ENCODE measurements at regions not wholly inside any gene's neighbourhood (a gene's known extent, or its start where the extent isn't known, plus 50 kb on each side); places are given as distances from the start of the nearest gene placed in this dataset.

DNA sequence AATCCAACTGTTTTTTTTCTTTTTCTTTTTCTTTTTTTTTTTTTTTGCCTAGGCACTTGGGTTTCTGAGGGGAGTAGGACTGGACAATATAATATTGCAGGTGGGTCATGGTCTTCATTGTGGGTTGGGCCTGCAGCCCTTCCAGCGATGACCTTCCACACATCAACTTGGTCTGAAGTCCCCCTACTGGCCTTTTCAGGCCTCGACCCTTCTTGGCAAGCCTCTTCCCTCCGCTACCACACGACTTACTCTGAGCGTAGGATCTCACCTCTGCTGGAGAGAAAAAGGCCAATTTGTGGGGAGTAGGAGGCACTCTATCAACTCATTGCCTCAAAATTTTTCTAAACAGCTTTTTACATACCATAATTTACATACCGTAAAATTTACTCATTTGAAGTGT lies 51.1 kb upstream of the GRIK3 start:
- no peaks in the 10 kb centered on the region for H3K9me3 ChIP-seq (ENCODE audit: control insufficient read depth, insufficient read depth, low read depth, low read length)
- H3K27me3 ChIP-seq (ENCODE audit: control insufficient read depth, insufficient read depth, low read length) = no peaks in the 10 kb centered on the region
- H3K4me1 ChIP-seq (ENCODE audit: control insufficient read depth, extremely low read depth, insufficient read depth, low read length) = no peaks in the 10 kb centered on the region
- H3K9ac ChIP-seq (ENCODE audit: insufficient read depth, low read length) = no peak overlapping the region
- H3K4me2 ChIP-seq (ENCODE audit: extremely low read depth, insufficient read depth, low read length) = no peak overlapping the region
- no peaks in the 10 kb centered on the region for H3K36me3 ChIP-seq (ENCODE audit: control insufficient read depth, insufficient read depth, low read length)
- no peak for TF ChIP-seq EZH2 (IDR thresholded peaks at IDR 0.05; ENCODE audit: low read length, missing control alignments)
- TF ChIP-seq, protein P1, sequence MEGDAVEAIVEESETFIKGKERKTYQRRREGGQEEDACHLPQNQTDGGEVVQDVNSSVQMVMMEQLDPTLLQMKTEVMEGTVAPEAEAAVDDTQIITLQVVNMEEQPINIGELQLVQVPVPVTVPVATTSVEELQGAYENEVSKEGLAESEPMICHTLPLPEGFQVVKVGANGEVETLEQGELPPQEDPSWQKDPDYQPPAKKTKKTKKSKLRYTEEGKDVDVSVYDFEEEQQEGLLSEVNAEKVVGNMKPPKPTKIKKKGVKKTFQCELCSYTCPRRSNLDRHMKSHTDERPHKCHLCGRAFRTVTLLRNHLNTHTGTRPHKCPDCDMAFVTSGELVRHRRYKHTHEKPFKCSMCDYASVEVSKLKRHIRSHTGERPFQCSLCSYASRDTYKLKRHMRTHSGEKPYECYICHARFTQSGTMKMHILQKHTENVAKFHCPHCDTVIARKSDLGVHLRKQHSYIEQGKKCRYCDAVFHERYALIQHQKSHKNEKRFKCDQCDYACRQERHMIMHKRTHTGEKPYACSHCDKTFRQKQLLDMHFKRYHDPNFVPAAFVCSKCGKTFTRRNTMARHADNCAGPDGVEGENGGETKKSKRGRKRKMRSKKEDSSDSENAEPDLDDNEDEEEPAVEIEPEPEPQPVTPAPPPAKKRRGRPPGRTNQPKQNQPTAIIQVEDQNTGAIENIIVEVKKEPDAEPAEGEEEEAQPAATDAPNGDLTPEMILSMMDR (conservative IDR thresholded peaks at IDR 0.05 in 1 of 2, IDR thresholded peaks at IDR 0.05 in 1 of 2; ENCODE audit: low read depth in 1 of 2, low read length in 2 of 2) = no peak
- no peak overlapping the region for H3K27ac ChIP-seq (ENCODE audit: insufficient read depth, low read length)
- no peak overlapping the region for H2AFZ ChIP-seq (ENCODE audit: low read length)
- no peak for DNase-seq (ENCODE audit: low read depth in 2 of 2)
- H3K79me2 ChIP-seq (ENCODE audit: control insufficient read depth, insufficient read depth, low read length) = no peaks in the 10 kb centered on the region
- H4K20me1 ChIP-seq (ENCODE audit: control insufficient read depth, extremely low read depth, insufficient read depth, low read length) = no peaks in the 10 kb centered on the region
- no peak overlapping the region for H3K4me3 ChIP-seq (replicated peaks in 1 of 4; ENCODE audit: control extremely low read depth in 1 of 4, insufficient read depth in 1 of 4, low read depth in 3 of 4, low read length in 4 of 4)

DNA sequence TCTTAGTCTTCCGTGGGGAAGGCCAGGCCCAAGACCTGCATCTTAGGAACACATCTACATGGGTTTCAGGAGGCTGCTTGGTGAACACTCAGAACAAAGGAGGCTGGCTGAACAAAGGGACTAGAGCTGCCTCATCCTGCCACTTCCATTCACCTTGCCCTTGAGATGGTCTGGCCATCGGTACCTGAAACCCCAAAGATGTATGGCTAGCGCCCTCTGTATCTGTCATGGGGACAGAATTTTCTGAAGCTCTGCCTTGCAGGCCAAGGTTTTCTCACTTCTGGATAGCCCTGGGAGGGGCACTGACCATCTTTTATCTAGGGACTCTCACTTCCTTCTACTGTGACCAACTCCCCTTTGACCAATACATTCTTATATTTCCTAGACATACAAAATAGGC lies 55.4 kb upstream of the GRIK3 start:
- H2AFZ ChIP-seq (ENCODE audit: low read length) = no peak overlapping the region
- no peaks in the 10 kb centered on the region for H4K20me1 ChIP-seq (ENCODE audit: control insufficient read depth, extremely low read depth, insufficient read depth, low read length)
- no peak overlapping the region for H3K4me2 ChIP-seq (ENCODE audit: extremely low read depth, insufficient read depth, low read length)
- H3K4me3 ChIP-seq (replicated peaks in 1 of 4; ENCODE audit: control extremely low read depth in 1 of 4, insufficient read depth in 1 of 4, low read depth in 3 of 4, low read length in 4 of 4) = no peak overlapping the region
- no peak for TF ChIP-seq EZH2 (IDR thresholded peaks at IDR 0.05; ENCODE audit: low read length, missing control alignments)
- TF ChIP-seq, protein P1 (conservative IDR thresholded peaks at IDR 0.05 in 1 of 2, IDR thresholded peaks at IDR 0.05 in 1 of 2; ENCODE audit: low read depth in 1 of 2, low read length in 2 of 2) = no peak
- no peaks in the 10 kb centered on the region for H3K79me2 ChIP-seq (ENCODE audit: control insufficient read depth, insufficient read depth, low read length)
- no peaks in the 10 kb centered on the region for H3K9me3 ChIP-seq (ENCODE audit: control insufficient read depth, insufficient read depth, low read depth, low read length)
- no peaks in the 10 kb centered on the region for H3K27me3 ChIP-seq (ENCODE audit: control insufficient read depth, insufficient read depth, low read length)
- H3K4me1 ChIP-seq (ENCODE audit: control insufficient read depth, extremely low read depth, insufficient read depth, low read length) = no peaks in the 10 kb centered on the region
- no peak for DNase-seq (ENCODE audit: low read depth in 2 of 2)
- H3K9ac ChIP-seq (ENCODE audit: insufficient read depth, low read length) = no peak overlapping the region
- H3K27ac ChIP-seq (ENCODE audit: insufficient read depth, low read length) = no peak overlapping the region
- H3K36me3 ChIP-seq (ENCODE audit: control insufficient read depth, insufficient read depth, low read length) = no peaks in the 10 kb centered on the region

DNA sequence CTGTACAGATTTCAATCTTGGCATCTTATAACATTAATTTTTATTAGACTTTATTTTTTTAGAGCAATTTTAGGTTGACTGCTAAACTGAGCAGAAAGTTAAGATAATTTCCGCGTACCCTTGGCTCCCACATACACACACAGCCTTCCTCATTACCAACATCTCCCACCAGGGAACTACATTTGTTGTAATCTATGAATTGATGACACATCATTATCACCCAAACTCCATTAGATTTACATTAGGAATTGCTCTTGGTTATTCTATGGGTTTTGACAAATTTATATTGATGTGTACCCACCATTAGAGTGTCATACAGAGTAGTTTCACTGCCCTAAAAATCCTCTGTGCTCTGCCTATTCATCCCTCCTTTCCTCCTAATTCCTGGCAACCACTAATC lies 56.4 kb upstream of the GRIK3 start:
- no peaks in the 10 kb centered on the region for H3K36me3 ChIP-seq (ENCODE audit: control insufficient read depth, insufficient read depth, low read length)

More for the DNA sequence above, 56.4 kb upstream of the GRIK3 start:
- Histone ChIP-seq H3K79me2 (ENCODE audit: control insufficient read depth, insufficient read depth, low read length) (no peaks in the 10 kb centered on the region), H4K20me1 (ENCODE audit: control insufficient read depth, extremely low read depth, insufficient read depth, low read length) (no peaks in the 10 kb centered on the region), H3K27me3 (ENCODE audit: control insufficient read depth, insufficient read depth, low read length) (no peaks in the 10 kb centered on the region), H3K9ac (ENCODE audit: insufficient read depth, low read length) (no peak overlapping the region), H3K9me3 (ENCODE audit: control insufficient read depth, insufficient read depth, low read depth, low read length) (no peaks in the 10 kb centered on the region), H3K4me2 (ENCODE audit: extremely low read depth, insufficient read depth, low read length) (no peak overlapping the region), H3K27ac (ENCODE audit: insufficient read depth, low read length) (no peak overlapping the region), H2AFZ (ENCODE audit: low read length) (no peak overlapping the region), H3K4me3 (replicated peaks in 1 of 4; ENCODE audit: control extremely low read depth in 1 of 4, insufficient read depth in 1 of 4, low read depth in 3 of 4, low read length in 4 of 4) (no peak overlapping the region), H3K4me1 (ENCODE audit: control insufficient read depth, extremely low read depth, insufficient read depth, low read length) (no peaks in the 10 kb centered on the region)
- no peak for DNase-seq (ENCODE audit: low read depth in 2 of 2)
- TF ChIP-seq EZH2 (IDR thresholded peaks at IDR 0.05; ENCODE audit: low read length, missing control alignments) = no peak
- TF ChIP-seq, protein P1 (conservative IDR thresholded peaks at IDR 0.05 in 1 of 2, IDR thresholded peaks at IDR 0.05 in 1 of 2; ENCODE audit: low read depth in 1 of 2, low read length in 2 of 2) = no peak

Measured in fibroblast of lung (primary cell).